MM.1S (cell line): ENCODE measurements at regions not wholly inside any gene's neighbourhood (a gene's known extent, or its start where the extent isn't known, plus 50 kb on each side); places are given as distances from the start of the nearest gene placed in this dataset.

Experiments
- DNase-seq: peaks from one replicate; pipeline ENCODE4 v3.0.0-alpha.2; 2015
- H2AFZ ChIP-seq: fragments of 300-600 bp; sonication (generic); 2 replicates; pipeline ENCODE4 v1.6.0; 2016; ENCODE audit warnings: antibody characterized with exemption, low read length
- H3F3A ChIP-seq: fragments of 300-600 bp; sonication (generic); 2 replicates; pipeline ENCODE4 v1.6.1; 2016; ENCODE audit warnings: mild to moderate bottlenecking, antibody characterized with exemption, low read length, moderate library complexity, mixed read lengths; ENCODE audit not compliant: insufficient read depth
- H3K27ac ChIP-seq: fragments of 300-600 bp; sonication (generic); 2 replicates; pipeline ENCODE4 v1.5.1; 2016; ENCODE audit warnings: mild to moderate bottlenecking, low read length
- H3K27me3 ChIP-seq: fragments of 300-600 bp; sonication (generic); replicated peaks from 2 replicates; pipeline ENCODE4 v1.6.0; 2016; ENCODE audit warnings: low read length; ENCODE audit not compliant: insufficient read depth
- H3K36me3 ChIP-seq: fragments of 300-600 bp; sonication (generic); replicated peaks from 2 replicates; pipeline ENCODE4 v1.6.1; 2016; ENCODE audit warnings: mild to moderate bottlenecking, low read length, mixed read lengths; ENCODE audit not compliant: insufficient read depth
- H3K4me1 ChIP-seq: fragments of 300-600 bp; sonication (generic); 2 replicates; pipeline ENCODE4 v1.6.1; 2016; ENCODE audit warnings: low read length, mixed read lengths
- H3K4me2 ChIP-seq: fragments of 300-600 bp; sonication (generic); 2 replicates; pipeline ENCODE4 v1.6.0; 2016; ENCODE audit warnings: low read depth, low read length
- H3K4me3 ChIP-seq: fragments of 300-600 bp; sonication (generic); 2 replicates; pipeline ENCODE4 v1.5.1; 2016; ENCODE audit warnings: low read length, mixed read lengths
- H3K79me2 ChIP-seq: fragments of 300-600 bp; sonication (generic); 2 replicates; pipeline ENCODE4 v1.6.1; 2016; ENCODE audit warnings: mixed run types, low read length, mixed read lengths
- H3K9ac ChIP-seq: fragments of 300-600 bp; sonication (generic); 2 replicates; pipeline ENCODE4 v1.6.1; 2016; ENCODE audit warnings: low read length, mixed read lengths
- H3K9me2 ChIP-seq: fragments of 300-600 bp; sonication (generic); replicated peaks from 2 replicates; pipeline ENCODE4 v1.6.1; 2016; ENCODE audit warnings: mild to moderate bottlenecking, low read length, mixed read lengths; ENCODE audit not compliant: insufficient read depth
- H3K9me3 ChIP-seq: fragments of 300-600 bp; sonication (generic); replicated peaks from 2 replicates; pipeline ENCODE4 v1.6.1; 2016; ENCODE audit warnings: mild to moderate bottlenecking, low read length, mixed read lengths; ENCODE audit not compliant: insufficient read depth
- H4K20me1 ChIP-seq: fragments of 300-600 bp; sonication (generic); 2 replicates; pipeline ENCODE4 v1.6.1; 2016; ENCODE audit warnings: mild to moderate bottlenecking, low read length, moderate library complexity, mixed read lengths; ENCODE audit not compliant: insufficient read depth
- EZH2 ChIP-seq: fragments of 300-600 bp; sonication (generic); optimal IDR thresholded peaks from 2 replicates; pipeline ENCODE3; 2017; ENCODE audit warnings: low read depth, mild to moderate bottlenecking, antibody characterized with exemption, low read length, mixed read lengths
- EZH2phosphoT487 ChIP-seq: fragments of 300-600 bp; sonication (generic); IDR thresholded peaks from 2 replicates; pipeline ENCODE4 v1.6.1; 2018; ENCODE audit warnings: antibody characterized with exemption, low read length
- TF ChIP-seq, protein P1 (sequence below): fragments of 300-600 bp; sonication (generic); IDR thresholded peaks from 2 replicates; pipeline ENCODE4 v1.5.1; 2016; ENCODE audit warnings: antibody characterized with exemption, low read length, mixed read lengths

DNA sequence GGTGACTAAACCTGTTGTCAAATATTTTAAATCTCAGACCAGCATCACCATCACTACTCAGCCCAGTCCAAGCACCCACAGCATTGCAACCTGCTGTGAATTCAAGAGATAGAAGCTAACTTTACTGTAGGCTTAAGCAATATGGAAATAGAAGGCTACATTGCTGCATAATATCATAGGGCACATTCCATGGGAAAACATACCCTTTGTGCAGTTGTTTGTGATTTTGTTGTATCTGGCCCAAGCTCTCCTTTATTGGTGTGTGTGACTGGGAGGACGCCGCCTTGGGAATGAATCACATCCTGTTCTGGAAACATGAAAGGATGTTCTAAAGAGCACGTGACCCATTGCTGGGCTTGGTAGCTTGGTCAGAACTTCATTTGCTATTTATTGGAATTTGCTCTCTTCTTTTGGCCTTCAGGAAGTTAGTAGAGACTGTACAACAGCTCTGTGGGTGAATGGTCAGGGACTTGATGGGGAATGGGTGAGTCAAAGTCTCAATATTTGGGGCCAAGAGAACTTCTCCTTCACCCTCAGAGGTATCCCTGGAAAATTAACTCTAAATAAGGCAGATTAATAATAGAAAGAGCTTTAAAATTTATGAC lies 106.8 kb upstream of the SERPINE2 start:
- no peak overlapping the region for H2AFZ ChIP-seq
- H3K9ac ChIP-seq = no peak overlapping the region
- no peaks in the 10 kb centered on the region for H3F3A ChIP-seq

DNA sequence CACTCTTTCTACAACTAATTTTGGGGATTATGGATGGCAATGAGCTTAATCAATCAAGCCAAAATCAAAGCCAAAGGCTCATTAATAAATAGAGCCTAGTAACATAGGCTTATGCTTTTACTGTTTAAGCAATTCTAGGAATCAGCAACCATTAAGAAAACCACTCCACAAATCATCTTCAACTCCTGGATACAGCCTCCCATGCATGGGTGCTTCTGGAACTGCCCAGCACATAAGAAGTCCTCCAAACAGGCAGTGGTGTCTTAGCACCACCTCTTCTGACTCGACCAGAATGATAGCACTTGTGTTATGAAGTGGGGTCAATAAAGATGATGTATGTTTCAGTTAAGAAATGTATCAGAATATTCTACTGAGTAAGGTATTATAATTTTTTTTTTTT lies 104.4 kb upstream of the SERPINE2 start:
- no peak for DNase-seq
- TF ChIP-seq, protein P1, sequence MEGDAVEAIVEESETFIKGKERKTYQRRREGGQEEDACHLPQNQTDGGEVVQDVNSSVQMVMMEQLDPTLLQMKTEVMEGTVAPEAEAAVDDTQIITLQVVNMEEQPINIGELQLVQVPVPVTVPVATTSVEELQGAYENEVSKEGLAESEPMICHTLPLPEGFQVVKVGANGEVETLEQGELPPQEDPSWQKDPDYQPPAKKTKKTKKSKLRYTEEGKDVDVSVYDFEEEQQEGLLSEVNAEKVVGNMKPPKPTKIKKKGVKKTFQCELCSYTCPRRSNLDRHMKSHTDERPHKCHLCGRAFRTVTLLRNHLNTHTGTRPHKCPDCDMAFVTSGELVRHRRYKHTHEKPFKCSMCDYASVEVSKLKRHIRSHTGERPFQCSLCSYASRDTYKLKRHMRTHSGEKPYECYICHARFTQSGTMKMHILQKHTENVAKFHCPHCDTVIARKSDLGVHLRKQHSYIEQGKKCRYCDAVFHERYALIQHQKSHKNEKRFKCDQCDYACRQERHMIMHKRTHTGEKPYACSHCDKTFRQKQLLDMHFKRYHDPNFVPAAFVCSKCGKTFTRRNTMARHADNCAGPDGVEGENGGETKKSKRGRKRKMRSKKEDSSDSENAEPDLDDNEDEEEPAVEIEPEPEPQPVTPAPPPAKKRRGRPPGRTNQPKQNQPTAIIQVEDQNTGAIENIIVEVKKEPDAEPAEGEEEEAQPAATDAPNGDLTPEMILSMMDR = no peak
- TF ChIP-seq EZH2phosphoT487 = no peak
- TF ChIP-seq EZH2 = no peak
- Histone ChIP-seq H3K9me2 (no peaks in the 10 kb centered on the region), H3K9me3 (no peaks in the 10 kb centered on the region), H2AFZ (no peak overlapping the region), H3K4me2 (no peak overlapping the region), H4K20me1 (no peaks in the 10 kb centered on the region), H3K4me1 (no peaks in the 10 kb centered on the region), H3K9ac (no peak overlapping the region), H3F3A (no peaks in the 10 kb centered on the region), H3K36me3 (no peaks in the 10 kb centered on the region), H3K27ac (no peak overlapping the region), H3K4me3 (no peak overlapping the region), H3K27me3 (no peaks in the 10 kb centered on the region), H3K79me2 (no peaks in the 10 kb centered on the region)

More for the DNA sequence above, 106.8 kb upstream of the SERPINE2 start:
- no peaks in the 10 kb centered on the region for H3K9me2 ChIP-seq
- H3K36me3 ChIP-seq = no peaks in the 10 kb centered on the region
- no peaks in the 10 kb centered on the region for H3K9me3 ChIP-seq
- H3K4me2 ChIP-seq = no peak overlapping the region
- TF ChIP-seq EZH2phosphoT487 = no peak
- TF ChIP-seq EZH2 = no peak
- TF ChIP-seq, protein P1 = no peak
- no peaks in the 10 kb centered on the region for H4K20me1 ChIP-seq
- H3K4me1 ChIP-seq = no peaks in the 10 kb centered on the region
- no peak overlapping the region for H3K27ac ChIP-seq
- no peaks in the 10 kb centered on the region for H3K79me2 ChIP-seq
- no peak overlapping the region for H3K4me3 ChIP-seq
- no peak for DNase-seq
- H3K27me3 ChIP-seq = no peaks in the 10 kb centered on the region

DNA sequence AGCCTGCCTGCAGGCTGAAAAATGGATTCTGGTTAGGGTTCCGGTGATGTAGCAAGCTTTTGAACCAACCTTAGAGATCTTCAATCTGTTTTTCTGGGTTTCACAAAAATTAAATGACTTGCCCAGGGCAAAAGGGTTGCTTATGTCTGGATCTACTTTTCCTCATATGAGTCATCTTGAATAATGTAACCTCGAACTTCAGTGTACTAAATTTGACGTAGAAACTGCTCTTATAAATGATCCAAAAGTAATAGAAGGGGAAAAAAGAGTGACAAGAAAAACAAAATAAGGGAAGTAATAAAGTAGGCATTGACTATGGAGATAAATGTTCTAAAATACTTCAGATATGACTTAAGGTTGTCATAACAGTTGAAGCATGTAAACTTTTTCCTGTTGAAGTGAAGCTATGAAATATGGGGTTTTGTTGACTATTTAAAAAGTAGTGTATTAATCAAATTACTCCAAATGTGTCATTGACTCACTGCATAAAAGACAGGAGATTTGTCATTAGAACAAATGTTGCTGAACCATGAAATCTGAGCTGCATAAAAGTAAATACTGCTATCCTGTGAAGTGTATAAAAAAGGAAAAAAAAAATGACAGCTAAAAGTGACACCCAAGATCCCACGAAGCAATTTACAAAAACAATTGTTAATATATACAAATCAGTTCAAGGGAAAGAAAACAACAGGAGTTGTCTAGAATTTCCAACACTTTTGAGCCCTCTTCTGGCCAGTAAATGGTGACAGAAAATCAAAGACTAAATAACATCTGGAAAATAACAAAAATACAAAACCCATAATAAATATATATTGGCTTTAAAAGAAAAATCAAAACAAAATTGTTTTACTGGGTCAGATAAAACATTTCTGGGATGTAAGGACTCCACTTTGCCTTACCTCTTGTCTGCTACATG lies 103.6 kb upstream of the SERPINE2 start:
- H3K27me3 ChIP-seq = no peaks in the 10 kb centered on the region
- H2AFZ ChIP-seq = no peak overlapping the region
- no peaks in the 10 kb centered on the region for H3K9me3 ChIP-seq
- H3K79me2 ChIP-seq = no peaks in the 10 kb centered on the region
- no peak overlapping the region for H3K4me2 ChIP-seq
- H3K4me3 ChIP-seq = no peak overlapping the region
- no peaks in the 10 kb centered on the region for H4K20me1 ChIP-seq
- H3K4me1 ChIP-seq = no peaks in the 10 kb centered on the region
- H3K9ac ChIP-seq = no peak overlapping the region
- no peak overlapping the region for H3K27ac ChIP-seq
- no peaks in the 10 kb centered on the region for H3K36me3 ChIP-seq
- no peak for DNase-seq
- no peaks in the 10 kb centered on the region for H3K9me2 ChIP-seq
- TF ChIP-seq, protein P1 = no peak
- no peak for TF ChIP-seq EZH2phosphoT487
- no peaks in the 10 kb centered on the region for H3F3A ChIP-seq
